PFSK-1 (cell line): ENCODE measurements at regions not wholly inside any gene's neighbourhood (a gene's known extent, or its start where the extent isn't known, plus 50 kb on each side); places are given as distances from the start of the nearest gene placed in this dataset.

ENCODE experiments used
- POLR2AphosphoS5 ChIP-seq: IDR thresholded peaks from 2 replicates; pipeline ENCODE4 v1.6.1; 2012; ENCODE audit warnings: low read depth, mild to moderate bottlenecking, control low read depth, low read length, moderate library complexity
- REST ChIP-seq, 2 experiments: IDR thresholded peaks; 2 replicates each; pipeline versions ENCODE4 v1.6.1 to v1.8.0; 2011 to 2012; ENCODE audit warnings: low read depth in 2 of 2, low read length in 2 of 2, control low read depth in 1 of 2, inconsistent platforms in 1 of 2, mild to moderate bottlenecking in 1 of 2, moderate library complexity in 1 of 2; ENCODE audit not compliant: insufficient read depth in 1 of 2
- SIN3A ChIP-seq: IDR thresholded peaks from 2 replicates; pipeline ENCODE4 v1.6.1; 2012; ENCODE audit warnings: mild to moderate bottlenecking, low read length, moderate library complexity, borderline replicate concordance; ENCODE audit not compliant: insufficient read depth
- TAF1 ChIP-seq: IDR thresholded peaks from 2 replicates; pipeline ENCODE4 v1.6.1; 2012; ENCODE audit warnings: low read length, control low read depth, borderline replicate concordance; ENCODE audit not compliant: insufficient read depth

GRCh38 chr5:174872271-174872670 lies 147.9 kb downstream of the MSX2 start:
- TF ChIP-seq POLR2AphosphoS5 (no peak), SIN3A (no peak), TAF1 (no peak), REST (IDR thresholded peaks at IDR 0.05; ENCODE audit: insufficient read depth in 1 of 2, low read depth in 2 of 2, low read length in 2 of 2) (no peak)
